ENCODE measurements at regions not wholly inside any gene's neighbourhood (a gene's known extent, or its start where the extent isn't known, plus 50 kb on each side); places are given as distances from the start of the nearest gene placed in this dataset.

GRCh38 chr7:4613846-4614548 is 68.1 kb upstream of the FOXK1 start:
- TF ChIP-seq TAF1 (IDR thresholded peaks at IDR 0.05; ENCODE audit: low read depth) (no peak), YY1 (IDR thresholded peaks at IDR 0.05; ENCODE audit: low read depth) (no peak), EGR1 (IDR thresholded peaks at IDR 0.05) (no peak), REST (IDR thresholded peaks at IDR 0.05; ENCODE audit: low read depth) (no peak), TEAD4 (IDR thresholded peaks at IDR 0.05) (no peak), MAX (IDR thresholded peaks at IDR 0.05) (no peak), RAD21 (IDR thresholded peaks at IDR 0.05; ENCODE audit: low read depth) (no peak)
